DMS53 treated with DMSO at 0.1 percent for 48 hours (cell line): ENCODE measurements at regions not wholly inside any gene's neighbourhood (a gene's known extent, or its start where the extent isn't known, plus 50 kb on each side); places are given as distances from the start of the nearest gene placed in this dataset.
A peak's percentile ranks its signal among the peaks of the same experiment; 100 is the strongest.

ENCODE experiments used
- DNase-seq: peaks from one replicate; lab custom pipeline; 2025; ENCODE audit not compliant: unreplicated experiment; lab: John Stamatoyannopoulos, UW

DNA sequence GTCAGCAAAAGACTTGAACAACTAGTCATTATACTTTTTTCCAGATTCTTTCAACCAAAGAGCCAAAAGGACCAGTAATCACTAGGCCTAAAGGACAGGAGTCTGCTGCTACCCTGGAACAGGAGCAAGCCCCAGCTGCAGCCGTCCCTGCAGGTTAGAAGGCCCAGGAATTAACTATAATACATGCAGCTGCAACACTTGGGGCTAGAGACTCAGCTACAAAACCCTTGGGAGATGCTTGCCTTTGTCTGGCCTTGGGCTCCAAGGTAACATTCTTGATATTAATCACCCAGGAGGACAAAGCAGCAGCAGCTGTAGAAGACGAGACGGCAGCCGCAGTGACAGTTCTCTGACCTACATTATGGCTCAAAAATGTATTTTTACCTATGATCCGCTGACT is 841.2 kb upstream of the ADGRL4 start:
- DNase-seq: no peak

- DNase-seq: no peak
Observed at GRCh38 chr1:79845936-79846335, 839.4 kb upstream of the ADGRL4 start.

- no peak for DNase-seq
Observed at GRCh38 chr1:79842811-79843210, 836.3 kb upstream of the ADGRL4 start.

DNA sequence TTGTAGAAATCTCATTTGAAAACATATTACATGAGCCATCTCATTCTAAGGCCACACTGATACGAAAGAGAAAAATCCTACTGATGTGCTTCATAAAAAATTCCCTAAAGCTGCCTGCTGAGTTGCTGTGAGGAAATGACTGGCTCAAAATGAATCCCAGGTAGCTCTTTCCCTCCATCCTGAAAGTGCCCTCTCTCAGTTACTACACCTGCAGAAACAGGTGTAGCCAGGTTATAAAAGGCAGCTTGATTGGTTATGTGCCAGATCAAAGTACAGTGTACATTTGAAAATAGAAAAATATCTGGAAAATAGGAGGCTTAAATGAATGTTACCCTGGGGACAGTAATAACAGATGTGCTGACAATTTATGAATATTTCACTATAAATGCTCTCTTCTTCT is 833.4 kb upstream of the ADGRL4 start:
- peak; percentile 34 for DNase-seq

DNA sequence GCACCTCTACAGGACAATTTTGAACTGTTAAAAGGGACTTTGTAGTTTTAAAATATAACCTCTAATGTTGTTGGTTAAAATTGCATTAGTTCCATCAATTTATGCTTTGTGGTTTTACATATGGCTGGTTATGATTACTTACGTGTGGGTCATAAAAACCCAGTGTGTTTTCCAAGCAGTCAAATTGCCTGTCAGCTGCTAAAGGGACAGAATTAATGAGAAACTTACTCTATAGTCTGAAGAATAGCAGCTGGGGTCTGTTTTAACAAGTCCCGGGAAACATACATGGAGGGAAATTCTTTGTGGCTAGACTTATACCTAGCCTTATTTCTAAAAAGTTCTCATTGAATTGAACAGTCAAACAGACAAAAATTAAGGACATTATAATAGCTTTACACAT is 820.9 kb upstream of the ADGRL4 start:
- no peak for DNase-seq

DNA sequence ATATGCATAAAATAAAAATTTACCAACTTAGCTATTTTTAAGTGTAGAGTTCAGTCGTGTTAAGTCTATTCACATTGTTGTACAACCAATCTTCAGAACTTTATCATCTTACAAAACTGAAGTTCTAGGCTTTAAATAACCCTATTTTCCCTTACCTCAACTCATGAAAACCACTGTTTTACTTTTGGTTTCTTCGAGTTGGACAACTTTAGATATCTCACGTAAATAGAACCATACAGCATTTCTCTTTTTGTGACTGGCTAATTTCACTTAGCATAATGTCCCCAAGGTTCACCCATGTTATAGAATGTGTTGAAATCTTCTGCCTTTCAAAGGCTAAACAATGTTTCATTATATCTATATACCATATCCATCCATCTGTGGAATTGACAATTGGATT is 819.0 kb upstream of the ADGRL4 start:
- DNase-seq: no peak

- no peak for DNase-seq
Observed at GRCh38 chr1:79822053-79822452, 815.5 kb upstream of the ADGRL4 start.

DNA sequence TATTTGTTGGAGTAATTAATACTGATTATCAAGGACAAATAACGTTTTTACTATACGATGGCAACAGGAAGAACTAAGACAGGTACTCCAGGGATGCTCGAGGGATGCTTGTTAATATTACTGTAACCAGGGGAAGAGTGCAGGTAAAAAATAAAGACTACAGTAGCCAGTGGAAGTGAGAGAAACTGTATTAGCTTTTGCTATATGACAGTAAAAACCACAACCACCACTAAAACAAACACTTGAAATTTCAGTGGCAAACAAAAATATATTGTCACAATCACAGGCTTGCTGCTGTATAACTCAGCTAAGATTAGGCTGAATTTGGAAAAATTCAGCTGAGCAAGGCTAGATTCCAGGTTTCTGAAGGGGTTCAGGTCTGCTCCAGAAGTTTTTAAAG is 812.6 kb upstream of the ADGRL4 start:
- DNase-seq: peak; percentile 32

DNA sequence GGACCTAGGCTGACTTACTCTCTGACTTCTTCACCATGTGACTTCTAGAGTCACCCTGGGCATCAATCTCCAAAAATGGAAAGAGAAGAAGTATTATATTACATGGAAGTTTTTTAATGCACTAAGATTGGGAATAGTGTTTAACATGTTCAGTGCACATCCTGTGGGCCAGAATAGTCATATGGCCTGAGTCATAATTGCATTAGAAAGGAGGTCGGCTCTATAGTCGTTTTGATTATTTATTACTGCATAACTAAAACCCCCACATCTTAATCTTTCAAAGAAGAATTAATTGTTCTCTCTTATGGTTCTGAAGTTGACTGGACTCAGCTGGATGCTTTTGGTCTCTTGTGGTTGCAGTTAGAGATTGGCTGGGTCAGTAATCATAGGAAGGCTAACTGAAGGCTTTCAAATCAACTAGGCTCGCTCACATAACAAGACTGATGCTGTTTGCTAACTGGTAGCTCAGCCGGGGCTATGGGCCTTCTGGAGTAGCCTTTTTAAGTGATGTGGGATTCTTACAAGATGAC is 810.6 kb upstream of the ADGRL4 start:
- DNase-seq: no peak

DNA sequence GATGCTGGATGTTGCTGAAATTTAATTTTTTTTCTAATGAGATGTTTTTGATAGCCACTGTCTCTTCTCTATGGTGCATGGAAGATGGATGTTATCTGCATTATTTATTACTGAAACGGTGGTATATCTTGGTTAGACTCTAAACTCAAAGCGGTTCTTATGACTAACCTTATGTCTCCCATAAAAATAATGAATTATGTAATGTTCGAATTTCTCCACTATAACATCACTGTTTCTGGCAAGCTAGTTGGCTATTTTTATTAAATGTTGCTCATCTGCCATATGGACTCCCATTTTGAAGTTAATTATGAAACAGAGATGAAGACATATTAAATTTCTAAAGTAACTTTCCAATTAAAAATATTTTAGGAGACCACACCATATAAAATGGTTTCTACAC is 808.6 kb upstream of the ADGRL4 start:
- DNase-seq: no peak

DNA sequence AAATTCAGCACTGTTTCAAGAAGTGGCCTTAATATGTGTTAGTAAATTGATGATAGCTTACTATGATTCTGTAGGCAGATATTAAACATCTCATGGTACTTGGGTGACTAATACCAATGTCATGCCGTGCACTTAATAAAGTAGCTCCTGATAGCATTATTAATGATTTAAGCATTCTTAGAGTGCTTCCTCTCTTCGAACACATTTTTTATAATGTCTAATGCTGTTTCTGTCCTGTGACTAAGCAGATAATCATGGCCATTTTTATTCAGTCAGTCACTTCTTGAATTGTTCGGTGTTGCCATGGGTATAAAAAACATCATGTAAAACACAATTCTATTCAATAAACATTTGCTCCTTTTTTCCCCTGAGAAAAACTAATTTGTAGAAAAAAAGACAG is 804.6 kb upstream of the ADGRL4 start:
- DNase-seq: no peak

GRCh38 chr1:79808816-79809475 is 802.4 kb upstream of the ADGRL4 start:
- DNase-seq: no peak

GRCh38 chr1:79807816-79808215 is 801.3 kb upstream of the ADGRL4 start:
- DNase-seq: no peak

GRCh38 chr1:79797487-79797886 is 791.0 kb upstream of the ADGRL4 start:
- DNase-seq: no peak

GRCh38 chr1:79796434-79796833 is 789.9 kb upstream of the ADGRL4 start:
- no peak for DNase-seq

- DNase-seq: no peak
Observed at GRCh38 chr1:79792219-79792930, 785.8 kb upstream of the ADGRL4 start.

- DNase-seq: no peak
Observed at GRCh38 chr1:79791488-79792218, 785.1 kb upstream of the ADGRL4 start.

DNA sequence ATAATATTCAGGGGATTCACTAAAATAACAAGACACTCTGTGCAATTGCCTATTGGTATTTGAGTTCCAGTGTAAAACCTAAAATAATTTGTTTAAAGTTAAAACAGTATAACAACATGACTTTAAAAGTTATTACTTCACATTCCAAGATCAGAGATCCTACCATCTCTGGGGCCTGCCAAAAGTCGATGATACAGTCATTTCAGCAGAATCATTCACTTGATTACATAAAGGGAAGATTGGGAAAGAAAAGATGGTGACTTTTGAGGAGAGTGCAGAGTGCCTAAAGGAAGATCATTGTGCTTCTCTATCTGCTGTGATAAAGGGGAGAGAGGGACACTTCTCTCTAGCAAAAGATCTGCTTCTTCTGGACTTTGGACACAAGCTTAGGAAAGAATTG is 784.4 kb upstream of the ADGRL4 start:
- no peak for DNase-seq

DNA sequence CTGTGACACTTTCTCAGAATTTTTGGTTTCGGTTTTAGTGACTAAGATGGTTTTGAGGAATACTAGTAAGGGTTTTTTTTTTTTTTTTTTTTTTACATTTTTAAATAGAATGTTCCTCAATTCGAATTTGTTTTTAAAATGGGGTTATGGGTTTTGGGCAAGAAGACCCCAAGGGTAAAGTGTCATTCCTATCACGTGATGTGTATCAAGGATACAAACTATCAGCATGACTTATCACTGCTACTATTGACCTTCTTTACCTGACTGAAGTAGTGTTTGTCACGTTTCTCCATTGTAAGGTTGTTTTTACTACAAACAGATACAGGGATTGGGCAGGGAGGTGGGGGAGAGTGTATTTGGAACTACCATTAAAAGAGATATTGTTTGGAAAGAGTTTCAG is 781.1 kb upstream of the ADGRL4 start:
- DNase-seq: no peak

DNA sequence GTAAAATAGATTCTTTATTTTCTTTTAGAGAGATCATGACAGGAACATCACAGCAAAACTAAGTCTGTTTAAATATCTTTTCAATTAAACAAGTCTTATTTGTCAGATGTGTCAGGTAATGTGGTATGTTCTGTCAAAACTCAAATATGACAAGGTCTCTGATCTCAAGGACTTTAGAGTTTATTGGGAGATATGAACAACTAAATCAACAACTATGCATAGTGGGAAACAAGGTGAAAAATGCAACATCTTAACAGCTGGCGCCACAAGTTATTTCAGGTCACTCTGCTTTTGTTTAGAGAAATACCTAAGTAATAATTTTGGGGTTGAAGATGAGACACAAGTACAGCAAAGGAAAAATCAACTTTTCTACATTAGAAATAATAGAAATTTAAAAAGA is 779.4 kb upstream of the ADGRL4 start:
- no peak for DNase-seq

DNA sequence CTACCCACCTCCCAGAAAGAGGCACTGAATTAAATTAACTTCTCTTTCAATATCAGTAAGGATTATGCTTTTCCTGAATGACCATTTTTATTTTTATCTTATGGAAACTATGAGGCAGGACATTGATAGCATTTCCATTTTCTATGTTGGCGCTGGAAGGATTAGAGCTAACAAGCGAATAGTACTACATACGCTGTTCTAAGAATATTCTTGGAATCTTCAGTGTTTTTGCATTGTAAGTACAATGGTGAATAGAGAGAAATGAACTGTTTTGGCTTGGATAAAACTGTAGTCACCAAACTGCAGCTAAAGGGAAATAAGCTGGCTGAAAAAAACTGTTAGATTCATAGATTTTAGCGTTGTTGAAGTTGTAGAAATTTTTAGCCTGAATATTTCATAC is 779.0 kb upstream of the ADGRL4 start:
- DNase-seq: no peak

- no peak for DNase-seq
Observed at GRCh38 chr1:79781261-79781660, 774.7 kb upstream of the ADGRL4 start.
